OCI-LY1 (cell line): ENCODE measurements at regions not wholly inside any gene's neighbourhood (a gene's known extent, or its start where the extent isn't known, plus 50 kb on each side); places are given as distances from the start of the nearest gene placed in this dataset.
"Not testable (repeated sequence)": the region's sequence is repeated elsewhere in the genome, so short reads cannot be mapped to it uniquely, and the experiment has no call there.

Experiments used
- H2AFZ ChIP-seq: fragments of 200-600 bp; sonication (generic), shearing (Covaris generic); 2 replicates; pipeline ENCODE4 v1.6.0; 2014; ENCODE audit warnings: antibody characterized with exemption, mild to moderate bottlenecking, low read length
- H3F3A ChIP-seq: fragments of 200-600 bp; sonication (generic), shearing (Covaris generic); 2 replicates; pipeline ENCODE4 v1.6.0; 2014; ENCODE audit warnings: mild to moderate bottlenecking, antibody characterized with exemption, low read length, moderate library complexity; ENCODE audit not compliant: insufficient read depth
- H3K27ac ChIP-seq: fragments of 200-600 bp; sonication (generic); 2 replicates; pipeline ENCODE4 v1.5.1; 2014; ENCODE audit warnings: low read length, mixed run types, mild to moderate bottlenecking, low read depth; ENCODE audit not compliant: poor library complexity, severe bottlenecking
- H3K27me3 ChIP-seq: fragments of 200-600 bp; sonication (generic); 2 replicates; pipeline ENCODE4 v1.6.0; 2014; ENCODE audit warnings: antibody characterized with exemption, mild to moderate bottlenecking, low read length, moderate library complexity; ENCODE audit not compliant: insufficient read depth
- H3K36me3 ChIP-seq: fragments of 200-600 bp; sonication (generic); 2 replicates; pipeline ENCODE4 v1.6.1; 2014; ENCODE audit warnings: mild to moderate bottlenecking, antibody characterized with exemption, low read length, moderate library complexity, mixed read lengths; ENCODE audit not compliant: insufficient read depth
- H3K4me1 ChIP-seq: fragments of 200-600 bp; sonication (generic); 2 replicates; pipeline ENCODE4 v1.5.1; 2014; ENCODE audit warnings: mild to moderate bottlenecking, low read length, moderate library complexity; ENCODE audit not compliant: insufficient read depth, severe bottlenecking
- H3K4me2 ChIP-seq: fragments of 200-600 bp; sonication (generic), shearing (Covaris generic); 2 replicates; pipeline ENCODE4 v1.6.1; 2014; ENCODE audit warnings: low read length
- H3K4me3 ChIP-seq: fragments of 200-600 bp; sonication (generic); 2 replicates; pipeline ENCODE4 v1.5.1; 2014; ENCODE audit warnings: low read length, low read depth, mild to moderate bottlenecking, mixed read lengths; ENCODE audit not compliant: poor library complexity, severe bottlenecking
- H3K79me2 ChIP-seq: fragments of 200-600 bp; shearing (Covaris generic); 2 replicates; pipeline ENCODE4 v1.6.1; 2016; ENCODE audit warnings: mixed run types, low read length, mixed read lengths; ENCODE audit not compliant: insufficient read depth
- H3K9ac ChIP-seq: fragments of 200-600 bp; sonication (generic), shearing (Covaris generic); 2 replicates; pipeline ENCODE4 v1.6.1; 2014; ENCODE audit warnings: mild to moderate bottlenecking, low read length, mixed read lengths
- H3K9me2 ChIP-seq: fragments of 200-600 bp; sonication (generic), shearing (Covaris generic); 2 replicates; pipeline ENCODE4 v1.6.1; 2014; ENCODE audit warnings: low read depth, mild to moderate bottlenecking, low read length, mixed read lengths
- H3K9me3 ChIP-seq: fragments of 200-600 bp; shearing (Covaris generic); 2 replicates; pipeline ENCODE4 v1.6.1; 2014; ENCODE audit warnings: low read length, mixed read lengths
- H4K20me1 ChIP-seq: fragments of 200-600 bp; sonication (generic), shearing (Covaris generic); 2 replicates; pipeline ENCODE4 v1.6.0; 2016; ENCODE audit warnings: mild to moderate bottlenecking, low read length; ENCODE audit not compliant: insufficient read depth
- CTCF ChIP-seq: fragments of 200-600 bp; sonication (generic), shearing (Covaris generic); IDR thresholded peaks from 2 replicates; pipeline ENCODE4 v1.5.1; 2017; ENCODE audit warnings: mild to moderate bottlenecking, antibody characterized with exemption, low read length, moderate library complexity, mixed read lengths
- EZH2 ChIP-seq: fragments of 200-600 bp; sonication (generic), shearing (Covaris generic); IDR thresholded peaks from 2 replicates; pipeline ENCODE4 v1.8.0; 2017; ENCODE audit warnings: borderline replicate concordance, mixed run types, mild to moderate bottlenecking, antibody characterized with exemption, low read length, moderate library complexity, mixed read lengths

- H3K27ac ChIP-seq = no peak overlapping the region
- no peak for TF ChIP-seq CTCF
- TF ChIP-seq EZH2 = no peak
- H3K9ac ChIP-seq = no peak overlapping the region
Observed at GRCh38 chr14:36418937-36419336, 98.5 kb upstream of the MBIP start.

GRCh38 chr14:36411951-36412350 lies 91.5 kb upstream of the MBIP start:
- H3K4me2 ChIP-seq, H3K9me2 ChIP-seq, H3K9ac ChIP-seq, H3K36me3 ChIP-seq, H3K27me3 ChIP-seq, H3K79me2 ChIP-seq, H2AFZ ChIP-seq, H4K20me1 ChIP-seq, H3K4me1 ChIP-seq, H3F3A ChIP-seq, H3K4me3 ChIP-seq, H3K9me3 ChIP-seq, H3K27ac ChIP-seq: not testable (repeated sequence)

More at GRCh38 chr14:36418937-36419336, 98.5 kb upstream of the MBIP start:
- Histone ChIP-seq H3K9me3 (no peaks in the 10 kb centered on the region), H3K4me2 (no peak overlapping the region), H3K36me3 (no peaks in the 10 kb centered on the region), H3F3A (no peaks in the 10 kb centered on the region), H3K4me3 (no peak overlapping the region), H3K79me2 (no peaks in the 10 kb centered on the region), H3K4me1 (no peaks in the 10 kb centered on the region), H3K27me3 (no peaks in the 10 kb centered on the region), H3K9me2 (no peaks in the 10 kb centered on the region), H2AFZ (no peak overlapping the region), H4K20me1 (no peaks in the 10 kb centered on the region)

GRCh38 chr14:36408388-36408787 lies 88.0 kb upstream of the MBIP start:
- Histone ChIP-seq H3K9me3 (no peaks in the 10 kb centered on the region), H3K79me2 (no peaks in the 10 kb centered on the region), H3K36me3 (no peaks in the 10 kb centered on the region), H3F3A (no peaks in the 10 kb centered on the region), H2AFZ (no peak overlapping the region), H3K27me3 (no peaks in the 10 kb centered on the region), H3K4me2 (no peak overlapping the region), H3K27ac (no peak overlapping the region), H3K9ac (no peak overlapping the region), H4K20me1 (no peaks in the 10 kb centered on the region), H3K9me2 (no peaks in the 10 kb centered on the region), H3K4me3 (no peak overlapping the region), H3K4me1 (no peaks in the 10 kb centered on the region)
- TF ChIP-seq CTCF = no peak
- TF ChIP-seq EZH2 = no peak

GRCh38 chr14:36405589-36406274 lies 85.3 kb upstream of the MBIP start:
- Histone ChIP-seq H3K79me2 (no peaks in the 10 kb centered on the region), H3K9me2 (no peaks in the 10 kb centered on the region), H3F3A (no peaks in the 10 kb centered on the region), H3K4me3 (no peak overlapping the region), H3K36me3 (no peaks in the 10 kb centered on the region), H3K27ac (no peak overlapping the region), H4K20me1 (no peaks in the 10 kb centered on the region), H3K9me3 (no peaks in the 10 kb centered on the region), H2AFZ (no peak overlapping the region), H3K4me2 (no peak overlapping the region), H3K9ac (no peak overlapping the region), H3K27me3 (no peaks in the 10 kb centered on the region), H3K4me1 (no peaks in the 10 kb centered on the region)
- TF ChIP-seq CTCF = no peak
- no peak for TF ChIP-seq EZH2
